Body of pancreas (tissue), 4 donors: ENCODE measurements at regions not wholly inside any gene's neighbourhood (a gene's known extent, or its start where the extent isn't known, plus 50 kb on each side); places are given as distances from the start of the nearest gene placed in this dataset.
"Not testable (repeated sequence)": the region's sequence is repeated elsewhere in the genome, so short reads cannot be mapped to it uniquely, and the experiment has no call there.

ENCODE experiments used
- ATAC-seq: fragments of 150-250 bp; one replicate; pipeline ENCODE4 v1.9.1; 2016
- DNase-seq, 4 donors: peaks; one replicate each; pipeline ENCODE4 v3.0.0-alpha.2; 2019
- H3K27ac ChIP-seq, 4 donors: fragments of 200-600 bp; sonication (generic); 1 replicate in 3 of 4; 2 replicates in 1 of 4; pipeline versions ENCODE4 v1.5.1 to v1.6.1; 2016 to 2019; ENCODE audit warnings: mild to moderate bottlenecking in 1 of 4, mixed read lengths in 1 of 4, moderate library complexity in 1 of 4
- H3K27me3 ChIP-seq, 2 donors: fragments of 200-600 bp; sonication (generic); one replicate each; pipeline ENCODE4 v1.6.0; 2016; ENCODE audit warnings: mild to moderate bottlenecking in 1 of 2
- H3K36me3 ChIP-seq, 2 donors: fragments of 200-600 bp; sonication (generic); replicated peaks in 1 of 2; 2 replicates each; pipeline ENCODE4 v1.5.1; 2016; ENCODE audit warnings: low read depth in 2 of 2; ENCODE audit not compliant: insufficient read depth in 1 of 2
- H3K4me1 ChIP-seq: fragments of 200-600 bp; sonication (generic); one replicate; pipeline ENCODE4 v1.6.0; 2016
- H3K4me3 ChIP-seq, 2 donors: fragments of 200-600 bp; sonication (generic); 1 replicate in 1 of 2; 2 replicates in 1 of 2; pipeline ENCODE4 v1.5.1; 2016 to 2019
- H3K9me3 ChIP-seq, 3 donors: fragments of 200-600 bp; sonication (generic); 1 replicate in 2 of 3; 2 replicates in 1 of 3; pipeline ENCODE4 v1.5.1; 2016
- CTCF ChIP-seq, 7 experiments: fragments of 450-650 bp in 4 of 7; fragments of 200-600 bp in 3 of 7; sonication (generic) in 3 of 7; IDR thresholded peaks; one replicate each; pipeline ENCODE4 v1.5.1; 2016 to 2019; ENCODE audit warnings: antibody characterized with exemption in 7 of 7
- POLR2A ChIP-seq, 3 donors: fragments of 450-650 bp; IDR thresholded peaks; one replicate each; pipeline ENCODE4 v1.6.1; 2016; ENCODE audit warnings: antibody characterized with exemption in 3 of 3, mild to moderate bottlenecking in 2 of 3
- WGBS, 2 donors: methylation state at CpG; one replicate each; pipeline ENCODE4 v1.1.5; 2017; 5-methylcytosine and 5-hydroxymethylcytosine counted together
- intact Hi-C: fragments of 100-400 bp; cut with DNase I; formaldehyde crosslinking; loops from one replicate; pipeline ENCODE4 v1.15.1; 2023

- TF ChIP-seq POLR2A (IDR thresholded peaks at IDR 0.05) (no peak), CTCF (IDR thresholded peaks at IDR 0.05) (no peak)
- H3K9me3 ChIP-seq = no peaks in the 10 kb centered on the region
- WGBS, 2 donors = 91 to 96% methylated on average over 2 of the region's 2 CpGs
- ATAC-seq = no peak
- no peak overlapping the region for H3K4me3 ChIP-seq
- DNase-seq = no peak
- no peak overlapping the region for H3K27ac ChIP-seq
- H3K27me3 ChIP-seq = no peaks in the 10 kb centered on the region
- intact Hi-C loops = no loop called here
- no peaks in the 10 kb centered on the region for H3K36me3 ChIP-seq
- H3K4me1 ChIP-seq = no peaks in the 10 kb centered on the region
Observed at GRCh38 chr10:111299037-111299436, 222.2 kb downstream of the ADRA2A start.

- Histone ChIP-seq H3K4me3 (no peak overlapping the region), H3K4me1 (no peaks in the 10 kb centered on the region), H3K36me3 (no peaks in the 10 kb centered on the region), H3K27ac (no peak overlapping the region), H3K27me3 (no peaks in the 10 kb centered on the region), H3K9me3 (no peaks in the 10 kb centered on the region)
- 51 to 53% methylated on average over 4 of the region's 4 CpGs for WGBS, 2 donors
- intact Hi-C loops = no loop called here
- TF ChIP-seq CTCF (IDR thresholded peaks at IDR 0.05) (no peak), POLR2A (IDR thresholded peaks at IDR 0.05) (no peak)
- DNase-seq (no peak), ATAC-seq (no peak)
Observed at GRCh38 chr10:111303887-111304286, 227.1 kb downstream of the ADRA2A start.

- DNase-seq (peak in 1 of 4 donors; percentile 13), ATAC-seq (no peak)
- H3K36me3 ChIP-seq = no peaks in the 10 kb centered on the region
- no peak for TF ChIP-seq POLR2A (IDR thresholded peaks at IDR 0.05)
- TF ChIP-seq CTCF (IDR thresholded peaks at IDR 0.05) = no peak
- H3K27ac ChIP-seq = no peak overlapping the region
- intact Hi-C loops = no loop called here
- WGBS, 2 donors = 48 to 52% methylated on average over 4 of the region's 4 CpGs
- no peak overlapping the region for H3K4me3 ChIP-seq
- H3K9me3 ChIP-seq = no peaks in the 10 kb centered on the region
- H3K27me3 ChIP-seq = no peaks in the 10 kb centered on the region
- H3K4me1 ChIP-seq = no peaks in the 10 kb centered on the region
Observed at GRCh38 chr10:111316722-111317212, 239.9 kb downstream of the ADRA2A start.

- DNase-seq (no peak), ATAC-seq (no peak)
- H3K36me3 ChIP-seq = no peaks in the 10 kb centered on the region
- no peaks in the 10 kb centered on the region for H3K4me1 ChIP-seq
- H3K4me3 ChIP-seq = no peak overlapping the region
- no peaks in the 10 kb centered on the region for H3K27me3 ChIP-seq
- H3K27ac ChIP-seq = no peak overlapping the region
- intact Hi-C loops = no loop called here
- no peaks in the 10 kb centered on the region for H3K9me3 ChIP-seq
- TF ChIP-seq POLR2A (IDR thresholded peaks at IDR 0.05) = no peak
Observed at GRCh38 chr10:111319866-111320265, 243.0 kb downstream of the ADRA2A start.

GRCh38 chr10:111323389-111323966 lies 246.6 kb downstream of the ADRA2A start:
- intact Hi-C loops = no loop called here
- no peaks in the 10 kb centered on the region for H3K27me3 ChIP-seq
- no peak for ATAC-seq

GRCh38 chr10:111332174-111332573 lies 255.3 kb downstream of the ADRA2A start:
- H3K4me3 ChIP-seq, ATAC-seq, H3K27ac ChIP-seq, H3K9me3 ChIP-seq, H3K36me3 ChIP-seq, H3K27me3 ChIP-seq, intact Hi-C loops, DNase-seq, H3K4me1 ChIP-seq: not testable (repeated sequence)
- WGBS, 2 donors = 60 to 61% methylated on average over 1 of the region's 1 CpG

More at GRCh38 chr10:111323389-111323966, 246.6 kb downstream of the ADRA2A start:
- Histone ChIP-seq H3K27ac (no peak overlapping the region), H3K4me3 (no peak overlapping the region), H3K4me1 (no peaks in the 10 kb centered on the region), H3K9me3 (no peaks in the 10 kb centered on the region), H3K36me3 (no peaks in the 10 kb centered on the region)
- no peak for DNase-seq
- TF ChIP-seq CTCF (IDR thresholded peaks at IDR 0.05) (peak in 1 of 7 experiments; percentile 14), POLR2A (IDR thresholded peaks at IDR 0.05) (no peak)
- WGBS, 2 donors = 62 to 66% methylated on average over 3 of the region's 3 CpGs
